GM23248 (cell line): ENCODE measurements at regions not wholly inside any gene's neighbourhood (a gene's known extent, or its start where the extent isn't known, plus 50 kb on each side); places are given as distances from the start of the nearest gene placed in this dataset.

Source experiments
- EZH2 ChIP-seq: fragments of 200-600 bp; sonication (generic); IDR thresholded peaks from 2 replicates; pipeline ENCODE4 v1.6.1; 2018; ENCODE audit warnings: antibody characterized with exemption, mild to moderate bottlenecking; ENCODE audit not compliant: insufficient read depth, poor library complexity, severe bottlenecking
- EZH2phosphoT487 ChIP-seq: fragments of 200-600 bp; sonication (generic); IDR thresholded peaks from 2 replicates; pipeline ENCODE4 v1.6.1; 2018; ENCODE audit warnings: antibody characterized with exemption, moderate library complexity, mild to moderate bottlenecking, low read depth; ENCODE audit not compliant: insufficient read depth

- TF ChIP-seq EZH2, result no peak
- TF ChIP-seq EZH2phosphoT487, result no peak
Measured at GRCh38 chr12:68474467-68475204, 136.1 kb upstream of the RAP1B start.
